Aorta (tissue), 5 donors: ENCODE measurements at regions not wholly inside any gene's neighbourhood (a gene's known extent, or its start where the extent isn't known, plus 50 kb on each side); places are given as distances from the start of the nearest gene placed in this dataset.
"Not testable (repeated sequence)": the region's sequence is repeated elsewhere in the genome, so short reads cannot be mapped to it uniquely, and the experiment has no call there.

Experiments used
- ATAC-seq: fragments of 200-7000 bp; cut with Tn5 transposase; one replicate; pipeline ENCODE4 v1.9.1; 2022; ENCODE audit warnings: moderate library complexity; ENCODE audit not compliant: low FRiP score
- DNase-seq, 2 donors: peaks; one replicate each; pipeline ENCODE4 v3.0.0-alpha.2; 2020
- H3K27ac ChIP-seq, 2 donors: one replicate each; pipeline ENCODE4 v1.5.1; 2013; ENCODE audit warnings: low read length in 2 of 2, mild to moderate bottlenecking in 2 of 2, moderate library complexity in 2 of 2, control low read depth in 1 of 2, inconsistent platforms in 1 of 2, low read depth in 1 of 2
- H3K27me3 ChIP-seq, 2 donors: one replicate each; pipeline ENCODE4 v1.6.1; 2013; ENCODE audit warnings: control low read depth in 1 of 2, low read length in 1 of 2, mild to moderate bottlenecking in 1 of 2, moderate library complexity in 1 of 2; ENCODE audit not compliant: insufficient read depth in 2 of 2, control insufficient read depth in 1 of 2
- H3K36me3 ChIP-seq, 2 donors: one replicate each; pipeline ENCODE4 v1.6.1; 2013; ENCODE audit warnings: control low read depth in 1 of 2, low read length in 1 of 2, mild to moderate bottlenecking in 1 of 2; ENCODE audit not compliant: insufficient read depth in 2 of 2, control insufficient read depth in 1 of 2
- H3K4me1 ChIP-seq, 2 donors: one replicate each; pipeline ENCODE4 v1.6.1; 2013; ENCODE audit warnings: low read length in 2 of 2, control low read depth in 1 of 2, mild to moderate bottlenecking in 1 of 2, moderate library complexity in 1 of 2; ENCODE audit not compliant: insufficient read depth in 2 of 2, control insufficient read depth in 1 of 2
- H3K4me3 ChIP-seq, 2 donors: one replicate each; pipeline ENCODE4 v1.5.1; 2013; ENCODE audit warnings: low read length in 2 of 2, control low read depth in 1 of 2, mild to moderate bottlenecking in 1 of 2
- H3K9me3 ChIP-seq: one replicate; pipeline ENCODE4 v1.6.1; 2013; ENCODE audit warnings: mild to moderate bottlenecking, low read length; ENCODE audit not compliant: control insufficient read depth
- WGBS, 2 donors: extraction: QIAGEN DNeasy Blood & Tissue Kit; methylation state at CpG; one replicate each; pipeline ENCODE4 v1.1.7; 2013; 5-methylcytosine and 5-hydroxymethylcytosine counted together
- intact Hi-C, 2 donors: fragments of 100-400 bp; cut with DNase I; formaldehyde crosslinking; loops; one replicate each; pipeline versions ENCODE4 v1.14.2 to v1.15.0; 2022
- donor health status: healthy with polysubstance abuse.
- donor health status: Bipolar disorder and iron deficiency.
- donor health status: DM: no; HTN: no; CAD: no.
- donor health status: DM: no; HTN: no; CAD: no.
- donor health status: DM: yes; HTN: yes; CAD: no.

GRCh38 chr7:150077543-150077942 lies 203.8 kb downstream of the ATP6V0E2 start:
- H3K4me3 ChIP-seq, H3K9me3 ChIP-seq, H3K27ac ChIP-seq, H3K36me3 ChIP-seq, DNase-seq, intact Hi-C loops, H3K27me3 ChIP-seq, H3K4me1 ChIP-seq, ATAC-seq: not testable (repeated sequence)
- 74 to 83% methylated on average over 1 of the region's 1 CpG for WGBS, 2 donors

GRCh38 chr7:150081865-150082264 lies 208.1 kb downstream of the ATP6V0E2 start:
- DNase-seq, intact Hi-C loops, H3K4me1 ChIP-seq, H3K27me3 ChIP-seq, H3K36me3 ChIP-seq, H3K9me3 ChIP-seq, ATAC-seq, H3K27ac ChIP-seq, H3K4me3 ChIP-seq: not testable (repeated sequence)

- WGBS, 2 donors, result 81 to 87% methylated on average over 4 of the region's 4 CpGs
- H3K4me1 ChIP-seq, H3K27me3 ChIP-seq, H3K36me3 ChIP-seq, DNase-seq, H3K4me3 ChIP-seq, H3K27ac ChIP-seq, ATAC-seq, H3K9me3 ChIP-seq, intact Hi-C loops: not testable (repeated sequence)
These were observed 211.0 kb downstream of the ATP6V0E2 start for GRCh38 chr7:150084724-150085123.

DNA sequence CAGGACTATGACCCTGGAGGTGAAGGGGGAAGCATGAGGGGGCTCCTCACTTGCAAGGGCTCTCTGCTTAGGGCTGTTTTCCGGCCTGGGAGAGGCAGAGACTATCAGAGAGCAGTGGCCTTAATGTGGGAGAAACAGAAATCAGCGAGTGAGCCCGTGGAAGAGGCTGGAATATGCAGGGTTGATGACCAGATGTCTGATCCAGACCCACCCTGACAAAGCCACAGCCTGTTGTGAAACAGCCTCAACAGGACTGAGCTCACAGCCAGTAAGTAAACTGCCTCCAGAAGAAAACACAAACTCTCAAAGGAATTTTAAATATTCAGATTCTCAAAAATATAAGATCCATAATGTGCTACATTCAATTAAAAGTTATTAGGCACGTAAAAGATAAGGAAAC lies 213.7 kb downstream of the ATP6V0E2 start:
- H3K27ac ChIP-seq, DNase-seq, ATAC-seq, intact Hi-C loops, H3K27me3 ChIP-seq, H3K4me1 ChIP-seq, H3K9me3 ChIP-seq, H3K4me3 ChIP-seq, H3K36me3 ChIP-seq: not testable (repeated sequence)
- WGBS, 2 donors, result 66 to 73% methylated on average over 4 of the region's 4 CpGs

GRCh38 chr7:150089139-150089538 lies 215.4 kb downstream of the ATP6V0E2 start:
- H3K9me3 ChIP-seq, ATAC-seq, H3K4me3 ChIP-seq, H3K36me3 ChIP-seq, DNase-seq, H3K4me1 ChIP-seq, intact Hi-C loops, H3K27me3 ChIP-seq, H3K27ac ChIP-seq: not testable (repeated sequence)
- 0 to 23% methylated on average over 1 of the region's 1 CpG for WGBS, 2 donors

DNA sequence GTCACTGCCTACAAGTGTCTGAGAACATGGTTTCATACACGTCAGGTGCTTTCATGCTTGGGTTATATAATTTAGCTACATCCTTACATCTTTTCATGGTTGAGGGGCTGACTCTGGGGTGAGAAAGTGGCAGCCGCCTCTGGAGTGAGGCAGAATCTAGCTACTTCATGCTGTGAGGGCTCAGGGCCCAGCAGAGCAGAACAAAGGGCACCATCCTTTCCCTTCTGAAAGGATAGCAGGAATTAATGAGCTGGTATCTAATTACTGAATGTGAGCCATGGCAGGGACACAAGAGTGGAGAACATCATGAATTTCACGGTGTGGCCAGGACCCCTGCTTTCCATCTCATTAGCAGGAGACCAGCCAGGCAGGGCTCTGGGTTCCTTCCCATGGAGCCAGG lies 217.0 kb downstream of the ATP6V0E2 start:
- H3K27me3 ChIP-seq, ATAC-seq, DNase-seq, H3K4me1 ChIP-seq, H3K9me3 ChIP-seq, H3K36me3 ChIP-seq, H3K27ac ChIP-seq, intact Hi-C loops, H3K4me3 ChIP-seq: not testable (repeated sequence)
- 56 to 66% methylated on average over 3 of the region's 3 CpGs for WGBS, 2 donors

DNA sequence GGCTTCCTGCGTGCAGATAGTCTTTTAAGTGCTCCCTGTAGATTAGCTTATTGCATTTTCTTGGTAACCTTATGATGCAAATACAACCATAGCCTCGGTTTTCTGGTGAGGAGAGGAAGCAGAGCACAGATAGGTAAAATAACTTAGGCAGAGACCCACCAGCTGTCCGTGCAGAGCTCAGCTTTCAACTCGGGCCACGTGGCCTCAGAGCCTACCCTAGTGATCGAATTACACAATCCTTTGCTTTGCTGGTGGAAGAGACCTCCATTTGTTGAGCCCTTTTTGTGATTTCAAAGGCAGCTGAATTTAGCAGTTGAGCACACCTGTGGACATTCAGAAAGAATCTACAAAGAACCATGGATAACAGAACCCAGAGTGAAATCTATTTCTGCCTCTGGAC lies 220.1 kb downstream of the ATP6V0E2 start:
- DNase-seq, ATAC-seq, H3K4me3 ChIP-seq, intact Hi-C loops, H3K4me1 ChIP-seq, H3K9me3 ChIP-seq, H3K36me3 ChIP-seq, H3K27me3 ChIP-seq, H3K27ac ChIP-seq: not testable (repeated sequence)
- WGBS, 2 donors, result 27 to 36% methylated on average over 6 of the region's 6 CpGs

- H3K4me3 ChIP-seq, DNase-seq, H3K4me1 ChIP-seq, ATAC-seq, H3K36me3 ChIP-seq, H3K9me3 ChIP-seq, H3K27me3 ChIP-seq, H3K27ac ChIP-seq, intact Hi-C loops: not testable (repeated sequence)
- WGBS, 2 donors, result 21 to 28% methylated on average over 6 of the region's 6 CpGs
These were observed 222.6 kb downstream of the ATP6V0E2 start for GRCh38 chr7:150096213-150096994.

DNA sequence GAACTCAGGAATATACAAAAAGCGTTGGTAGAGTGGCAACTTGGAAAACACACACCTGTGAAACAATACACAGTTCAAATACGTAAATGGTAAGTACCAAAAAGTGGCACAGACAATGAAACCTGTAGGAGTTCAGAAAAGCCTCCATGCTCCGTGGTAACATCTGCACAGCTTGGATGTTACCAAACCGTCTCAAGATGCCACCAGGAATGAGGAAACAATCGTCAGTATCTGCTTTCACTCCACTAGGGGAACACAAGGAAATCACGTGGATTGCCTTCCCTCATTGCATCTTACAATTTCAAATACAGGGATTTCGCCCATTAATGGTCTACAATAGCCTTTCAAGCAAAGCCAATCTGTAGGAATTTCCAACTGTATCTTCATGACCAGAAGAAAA lies 224.6 kb upstream of the LRRC61 start:
- H3K9me3 ChIP-seq, intact Hi-C loops, H3K27me3 ChIP-seq, H3K36me3 ChIP-seq, H3K4me3 ChIP-seq, ATAC-seq, DNase-seq, H3K27ac ChIP-seq, H3K4me1 ChIP-seq: not testable (repeated sequence)
- WGBS, 2 donors, result 76 to 79% methylated on average over 6 to 7 of the region's 7 CpGs
